HG03066 (cell line): ENCODE measurements at regions not wholly inside any gene's neighbourhood (a gene's known extent, or its start where the extent isn't known, plus 50 kb on each side); places are given as distances from the start of the nearest gene placed in this dataset.
"Not testable (repeated sequence)": the region's sequence is repeated elsewhere in the genome, so short reads cannot be mapped to it uniquely, and the experiment has no call there.

Experiments used
- ATAC-seq: cut with Tn5 transposase; IDR thresholded peaks from one replicate; pipeline ENCODE4 v1.9.1; 2021; ENCODE audit warnings: low read depth; ENCODE audit not compliant: unreplicated experiment

- not testable (repeated sequence) for ATAC-seq
Measured at GRCh38 chr13:70208968-70209367, 100.7 kb upstream of the KLHL1 start.

- no peak for ATAC-seq
Measured at GRCh38 chr13:70206671-70207070, 98.4 kb upstream of the KLHL1 start.

DNA sequence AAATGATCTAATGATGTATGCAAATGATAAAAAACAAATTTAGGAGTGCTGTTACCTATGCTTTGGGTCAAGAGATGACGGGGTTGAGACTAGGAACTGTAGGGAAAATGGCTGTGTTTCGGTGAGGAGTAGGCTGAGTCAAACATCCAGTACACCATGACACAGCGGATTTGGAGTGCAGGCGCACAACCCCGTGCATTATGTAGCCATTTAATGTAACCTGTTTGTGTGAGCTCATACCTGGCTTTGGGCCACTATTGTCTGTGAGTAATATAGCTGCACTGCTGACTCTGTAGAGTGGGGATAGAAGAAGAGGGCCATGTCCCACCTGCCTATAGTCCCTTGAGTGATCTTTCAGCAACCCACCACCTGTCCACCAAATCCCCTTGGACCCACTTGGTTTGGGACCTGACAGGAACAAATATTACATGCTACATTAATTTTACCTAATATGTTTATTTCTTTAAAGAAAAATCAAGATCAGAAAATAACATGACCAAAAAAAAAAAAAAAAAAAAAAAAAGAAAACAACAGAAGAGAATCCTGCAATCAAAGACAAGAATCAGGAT, 95.5 kb upstream of the KLHL1 start:
- no peak for ATAC-seq

GRCh38 chr13:70191034-70191433, 82.8 kb upstream of the KLHL1 start:
- ATAC-seq: no peak

DNA sequence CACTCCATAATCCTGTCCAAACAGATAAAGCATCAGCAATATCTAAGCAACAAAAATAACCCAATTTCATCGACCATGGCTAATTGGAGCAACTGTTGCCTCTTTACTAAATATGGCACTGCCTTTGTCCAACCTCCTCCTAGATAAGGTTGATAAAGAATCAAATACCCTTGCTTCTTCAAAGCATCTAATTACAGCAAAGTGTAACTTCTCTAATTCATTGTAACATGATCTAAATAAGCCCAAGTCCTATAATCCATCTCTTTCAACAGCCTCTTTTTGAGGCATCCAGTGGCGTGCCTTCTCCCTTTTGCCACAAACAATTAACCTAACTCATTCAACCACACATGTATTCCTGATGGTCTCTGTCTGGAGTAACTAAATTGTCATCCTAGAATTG, 81.7 kb upstream of the KLHL1 start:
- no peak for ATAC-seq

GRCh38 chr13:70188567-70188966, 80.3 kb upstream of the KLHL1 start:
- no peak for ATAC-seq

DNA sequence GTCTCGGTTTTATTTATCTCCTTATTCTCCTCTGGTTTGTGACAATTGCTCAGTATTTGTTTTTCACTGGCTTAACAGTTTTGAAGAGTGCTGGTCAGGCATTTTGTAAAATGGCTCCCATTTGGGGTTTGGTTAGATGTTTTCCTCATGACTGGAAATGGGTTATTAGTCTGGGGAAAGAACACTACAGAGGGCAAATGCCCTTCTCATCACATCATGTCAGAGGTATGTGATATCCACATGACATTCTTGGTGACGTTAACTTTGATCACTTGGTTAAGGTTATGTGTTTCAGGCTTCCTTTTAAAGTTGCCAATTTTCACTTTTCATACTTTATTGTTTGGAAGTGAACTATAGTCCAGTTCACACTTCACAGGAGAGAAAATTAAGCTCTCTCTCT, 74.8 kb upstream of the KLHL1 start:
- no peak for ATAC-seq
